HG03575 (cell line): ENCODE measurements at regions not wholly inside any gene's neighbourhood (a gene's known extent, or its start where the extent isn't known, plus 50 kb on each side); places are given as distances from the start of the nearest gene placed in this dataset.

Source experiments
- ATAC-seq: cut with Tn5 transposase; IDR thresholded peaks from one replicate; pipeline ENCODE4 v1.9.1; 2021; ENCODE audit not compliant: unreplicated experiment, insufficient number of reproducible peaks, low FRiP score; ENCODE audit errors: extremely low read depth

- no peak for ATAC-seq
Measured at GRCh38 chr18:27713037-27713737, 463.7 kb downstream of the CDH2 start.

DNA sequence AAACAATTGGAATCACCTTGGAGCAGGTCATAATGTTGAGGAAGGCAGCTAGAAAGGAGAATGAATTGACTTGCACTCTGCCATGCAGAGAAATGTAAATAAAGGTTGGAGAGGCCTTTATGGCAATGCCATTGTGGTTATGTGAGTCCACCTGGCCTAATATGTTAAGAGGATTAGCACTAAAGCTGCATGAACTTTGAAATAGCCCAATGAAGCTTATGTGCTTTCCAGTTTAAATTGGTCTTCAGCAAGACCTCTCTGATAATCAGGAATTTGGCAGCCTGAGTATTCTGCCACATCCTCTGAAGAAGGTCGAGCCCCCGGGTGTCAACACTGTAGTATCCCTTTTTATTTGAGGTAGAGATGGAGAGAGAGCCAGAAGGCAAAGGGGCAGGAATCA, 464.9 kb downstream of the CDH2 start:
- ATAC-seq = no peak

- no peak for ATAC-seq
Measured at GRCh38 chr18:27711382-27711781, 465.5 kb downstream of the CDH2 start.

- ATAC-seq = no peak
Measured at GRCh38 chr18:27709344-27709743, 467.6 kb downstream of the CDH2 start.

- no peak for ATAC-seq
Measured at GRCh38 chr18:27707201-27707600, 469.7 kb downstream of the CDH2 start.

GRCh38 chr18:27704736-27705361, 472.1 kb downstream of the CDH2 start:
- ATAC-seq = no peak

DNA sequence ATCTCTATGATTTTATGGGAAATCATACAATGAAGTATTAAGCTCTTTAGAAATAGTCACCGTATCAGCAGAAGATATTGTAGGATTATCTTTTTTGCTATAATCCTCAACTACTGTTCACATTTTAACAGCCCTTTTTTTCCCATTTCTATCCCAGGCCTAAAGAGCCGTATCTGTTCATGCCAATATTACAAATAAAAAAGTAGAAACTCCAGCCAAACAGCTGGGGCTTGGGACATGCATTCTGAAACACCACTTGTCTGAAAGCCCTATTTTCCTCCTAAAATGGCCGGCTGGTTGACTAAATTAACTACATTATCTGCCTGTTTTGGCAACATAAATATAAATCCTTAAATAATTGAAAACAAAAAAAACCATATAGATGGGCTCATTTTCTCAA, 477.8 kb downstream of the CDH2 start:
- no peak for ATAC-seq

DNA sequence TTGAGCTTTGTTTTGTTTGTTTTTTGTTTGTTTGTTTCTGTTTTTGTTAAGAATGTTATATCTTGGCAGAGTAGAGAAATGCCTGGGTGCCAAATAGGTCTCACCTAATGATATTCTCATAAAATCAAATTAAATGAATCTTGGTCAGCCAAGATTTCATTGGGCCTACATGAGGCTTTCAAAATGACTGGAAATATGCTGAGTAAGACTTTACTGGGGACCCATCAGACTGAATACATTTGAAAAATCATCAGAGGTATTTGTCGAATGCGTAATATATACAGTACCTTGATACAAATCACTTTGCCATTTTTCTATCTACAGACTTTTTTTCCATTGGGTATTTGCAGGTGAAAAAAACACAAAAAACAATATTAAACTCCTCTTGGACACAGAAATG, 480.8 kb downstream of the CDH2 start:
- ATAC-seq = no peak

GRCh38 chr18:27695503-27695902, 481.4 kb downstream of the CDH2 start:
- no peak for ATAC-seq

DNA sequence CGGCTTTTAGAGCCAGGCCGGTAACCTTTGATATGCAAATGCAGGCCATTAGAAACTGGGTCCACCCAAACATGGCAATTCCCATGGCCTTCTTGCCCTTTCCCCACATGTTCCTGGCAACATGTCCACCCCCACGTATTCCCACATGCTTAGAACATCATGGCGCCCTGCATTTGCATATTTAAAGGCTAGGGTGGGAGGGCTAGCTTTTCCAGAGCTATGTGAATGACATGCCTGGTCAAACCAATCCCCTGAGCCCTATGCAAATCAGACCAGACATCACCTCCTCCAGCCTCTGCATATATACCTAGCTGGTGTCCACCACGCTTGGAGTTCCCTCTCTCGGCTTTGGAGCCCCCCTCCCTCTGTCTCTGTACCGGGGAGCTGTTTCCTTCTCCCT, 481.9 kb downstream of the CDH2 start:
- ATAC-seq = no peak

DNA sequence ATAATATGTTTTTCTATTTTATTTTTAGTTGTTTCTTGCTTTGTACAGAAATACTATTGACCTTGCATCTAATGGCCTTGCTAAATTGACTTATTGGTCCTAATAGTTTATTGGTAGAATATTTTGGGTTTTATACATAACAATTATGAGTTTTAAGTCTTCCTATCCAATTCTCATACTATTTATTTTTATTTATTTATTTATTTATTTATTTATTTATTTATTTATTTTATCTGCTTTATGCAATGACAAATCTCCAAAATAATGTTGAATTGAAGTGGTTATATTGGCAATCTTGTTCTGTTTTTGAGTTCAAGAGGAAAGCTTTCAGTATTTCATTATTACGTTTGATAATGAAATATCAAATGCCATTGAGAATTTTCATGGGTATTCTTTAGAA, 488.3 kb downstream of the CDH2 start:
- no peak for ATAC-seq

DNA sequence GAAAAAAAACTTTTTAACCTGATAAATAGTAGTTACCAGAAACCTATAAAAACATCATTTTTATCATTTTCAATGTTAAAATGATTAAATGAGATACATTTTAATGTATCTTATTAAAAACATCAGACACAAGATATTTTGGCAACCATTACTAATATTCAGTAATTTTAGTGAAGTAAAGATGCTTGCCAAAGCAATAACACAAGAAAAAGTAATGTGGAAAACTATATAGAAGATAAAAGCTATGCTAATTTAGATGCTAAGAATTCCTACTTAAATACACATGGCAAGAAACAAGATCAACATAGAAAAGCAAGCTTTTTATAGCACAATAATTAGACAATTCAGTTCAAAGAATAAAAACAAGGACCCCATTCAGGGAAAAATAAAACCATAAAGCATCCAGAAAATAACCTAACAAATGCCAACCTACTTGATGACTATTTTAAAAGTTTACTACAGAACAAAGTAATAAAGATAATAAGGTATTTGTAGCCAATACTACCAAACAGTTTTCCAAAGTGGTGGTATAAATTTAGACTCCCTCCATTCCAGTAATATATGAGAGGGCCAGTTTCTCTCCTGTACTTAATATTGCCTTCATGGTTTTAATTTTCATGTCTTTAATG, 489.5 kb downstream of the CDH2 start:
- ATAC-seq = no peak

- ATAC-seq = no peak
Measured at GRCh38 chr18:27685807-27686412, 491.0 kb downstream of the CDH2 start.

- no peak for ATAC-seq
Measured at GRCh38 chr18:27685091-27685490, 491.8 kb downstream of the CDH2 start.

- no peak for ATAC-seq
Measured at GRCh38 chr18:27674411-27674810, 489.3 kb upstream of the CHST9 start.

DNA sequence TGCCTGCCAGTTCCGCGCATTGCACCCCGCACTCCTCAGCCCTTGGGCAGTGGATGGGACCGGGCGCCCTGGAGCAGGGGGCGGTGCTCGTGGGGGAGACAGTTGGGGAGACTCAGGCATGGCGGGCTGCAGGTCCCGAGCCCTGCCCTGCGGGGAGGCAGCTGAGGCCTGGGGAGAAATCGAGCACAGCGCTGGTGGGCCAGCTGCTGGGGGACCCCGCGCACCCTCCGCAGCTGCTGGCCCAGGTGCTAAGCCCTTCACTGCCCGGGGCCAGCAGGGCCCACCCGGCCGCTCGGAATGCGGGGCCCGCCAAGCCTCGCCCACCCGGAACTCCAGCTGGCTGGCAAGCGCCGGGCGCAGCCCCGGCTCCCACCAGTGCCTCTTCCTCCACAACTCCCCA, 488.8 kb upstream of the CHST9 start:
- ATAC-seq = no peak

DNA sequence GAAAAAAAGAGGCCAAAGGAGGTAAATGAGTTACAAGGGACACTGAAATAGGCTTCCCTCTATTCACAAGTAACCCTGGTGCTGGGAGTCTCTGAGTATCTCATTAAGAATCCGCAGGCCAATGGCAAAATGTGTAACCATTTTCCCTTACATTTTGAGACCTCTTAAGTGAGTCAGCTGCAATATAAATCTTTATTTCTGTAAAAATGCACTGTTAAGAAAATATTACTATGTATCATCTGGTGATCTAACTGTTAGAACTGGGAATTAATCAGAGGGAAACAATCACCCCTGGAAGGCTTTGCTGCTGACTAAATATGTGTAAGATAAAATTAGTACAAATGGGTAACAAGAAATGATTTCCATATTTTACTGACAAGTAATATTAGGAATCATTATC, 483.1 kb upstream of the CHST9 start:
- no peak for ATAC-seq

DNA sequence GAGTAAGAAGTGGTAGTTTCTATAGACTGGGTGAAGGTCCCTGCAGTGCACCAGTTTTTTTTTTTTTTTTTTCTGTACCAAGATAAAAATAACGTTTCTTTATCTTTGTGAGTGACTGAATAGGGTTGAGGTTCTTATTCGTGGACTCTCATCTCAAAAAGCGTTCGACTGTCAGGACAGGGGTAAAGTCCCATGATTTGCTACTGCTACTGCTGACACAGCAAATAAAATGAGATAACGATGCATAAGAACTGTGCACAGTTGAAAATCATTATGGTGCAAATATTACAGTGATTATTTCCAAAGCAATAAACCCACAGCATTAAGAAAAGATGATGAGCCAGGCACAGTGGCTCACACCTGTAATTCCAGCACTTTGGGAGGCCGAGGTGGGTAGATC, 482.0 kb upstream of the CHST9 start:
- ATAC-seq = no peak

DNA sequence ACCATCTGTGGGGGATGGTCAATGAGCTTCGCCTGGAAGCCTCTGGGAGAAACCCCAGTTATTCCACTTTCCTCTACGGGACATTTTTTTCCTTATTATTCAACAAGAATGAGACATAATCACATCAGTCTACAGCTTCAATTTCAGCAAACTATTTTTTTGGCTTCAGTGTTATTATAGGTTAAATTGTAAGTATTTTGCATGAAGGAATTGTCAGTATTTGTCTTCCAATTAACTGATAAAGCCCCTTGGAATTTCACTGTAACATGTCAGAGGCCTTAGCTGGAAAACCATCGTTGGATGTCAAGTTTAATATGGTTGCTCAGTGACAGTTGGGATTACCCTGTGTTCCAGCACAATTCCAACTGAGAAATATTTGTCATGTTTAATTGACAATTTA, 480.9 kb upstream of the CHST9 start:
- no peak for ATAC-seq

GRCh38 chr18:27665264-27665799, 480.2 kb upstream of the CHST9 start:
- ATAC-seq = no peak
